ENCODE measurements at regions not wholly inside any gene's neighbourhood (a gene's known extent, or its start where the extent isn't known, plus 50 kb on each side); places are given as distances from the start of the nearest gene placed in this dataset.

- TF ChIP-seq E2F6 (IDR thresholded peaks at IDR 0.05; ENCODE audit: borderline replicate concordance in 1 of 2, extremely low read depth in 1 of 2, insufficient read depth in 1 of 2, insufficient read length in 1 of 2, low read depth in 1 of 2, low read length in 1 of 2, poor library complexity in 1 of 2, severe bottlenecking in 1 of 2) (no peak), IFI16 (CRISPR knock-in tag; IDR thresholded peaks at IDR 0.05) (no peak), TCF3 (CRISPR knock-in tag; IDR thresholded peaks at IDR 0.05) (no peak), SRSF9 (IDR thresholded peaks at IDR 0.05; ENCODE audit: borderline replicate concordance, low read depth, low read length) (no peak)
Observed at GRCh38 chr14:45400950-45401640, 148.1 kb upstream of the MIS18BP1 start (continued).

DNA sequence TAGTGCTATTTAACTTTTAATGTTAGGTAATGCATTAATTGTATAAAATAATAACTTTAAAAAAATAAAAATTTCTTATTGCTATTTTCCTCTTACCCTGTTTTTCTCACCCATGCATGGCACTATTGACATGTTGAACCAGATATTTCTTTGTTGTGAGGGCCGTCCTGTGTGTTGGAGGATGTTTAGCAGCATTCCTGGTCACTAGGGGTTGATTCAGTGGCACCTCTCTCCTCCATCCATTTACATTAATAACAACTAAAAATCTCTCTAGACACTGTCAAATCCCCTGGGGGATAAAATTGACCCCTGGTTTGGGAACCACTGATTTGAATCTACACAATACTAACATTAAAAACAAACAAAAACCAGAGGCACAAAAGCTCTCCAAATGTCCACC lies 147.5 kb upstream of the MIS18BP1 start:
- no peaks in the 10 kb centered on the region for H3K79me2 ChIP-seq (ENCODE audit: control insufficient read depth, insufficient read depth, low read length)
- BruUV-seq (replicated peaks) = no TSS peak
- H3K4me2 ChIP-seq (ENCODE audit: insufficient read depth, low read length) = no peak overlapping the region
- CTCF ChIA-PET (ENCODE audit: low intra/inter-chr PET ratio) = no interaction called here
- WGBS (ENCODE audit: insufficient coverage, low coverage, missing lambda C conversion rate) = 0% methylated on average over 1 of the region's 1 CpG
- no peak for ATAC-seq
- H3K9me1 ChIP-seq (ENCODE audit: control insufficient read depth, insufficient read depth, low read length) = no peaks in the 10 kb centered on the region
- no peaks in the 10 kb centered on the region for H3K9me3 ChIP-seq (replicated peaks; ENCODE audit: control insufficient read depth, insufficient read depth, low read depth, low read length)
- no peaks in the 10 kb centered on the region for H3K36me3 ChIP-seq (ENCODE audit: control insufficient read depth, insufficient read depth, low read length)
- DNase-seq (ENCODE audit: extremely low read depth in 1 of 4, low spot score in 3 of 4) = no peak
- in situ Hi-C loops (cut with MboI) (no loop called here), intact Hi-C loops (cut with micrococcal nuclease) (no loop called here)
- H4K20me1 ChIP-seq (replicated peaks; ENCODE audit: control insufficient read depth, insufficient read depth, low read length) = no peaks in the 10 kb centered on the region
- no peak overlapping the region for H2AFZ ChIP-seq (ENCODE audit: low read depth, low read length)
- TF ChIP-seq, protein P1, sequence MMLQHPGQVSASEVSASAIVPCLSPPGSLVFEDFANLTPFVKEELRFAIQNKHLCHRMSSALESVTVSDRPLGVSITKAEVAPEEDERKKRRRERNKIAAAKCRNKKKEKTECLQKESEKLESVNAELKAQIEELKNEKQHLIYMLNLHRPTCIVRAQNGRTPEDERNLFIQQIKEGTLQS (IDR thresholded peaks at IDR 0.05) = no peak
- TF ChIP-seq, protein P1 (CRISPR knock-in tag; conservative IDR thresholded peaks at IDR 0.05) = no peak
- TF ChIP-seq NFRKB (IDR thresholded peaks at IDR 0.05; ENCODE audit: low read depth) = no peak
- no peak for TF ChIP-seq TOE1 (IDR thresholded peaks at IDR 0.05; ENCODE audit: borderline replicate concordance)
- TF ChIP-seq TOE1 (CRISPR knock-in tag; IDR thresholded peaks at IDR 0.05; ENCODE audit: borderline replicate concordance, low read depth) = no peak
- TF ChIP-seq, protein P2, sequence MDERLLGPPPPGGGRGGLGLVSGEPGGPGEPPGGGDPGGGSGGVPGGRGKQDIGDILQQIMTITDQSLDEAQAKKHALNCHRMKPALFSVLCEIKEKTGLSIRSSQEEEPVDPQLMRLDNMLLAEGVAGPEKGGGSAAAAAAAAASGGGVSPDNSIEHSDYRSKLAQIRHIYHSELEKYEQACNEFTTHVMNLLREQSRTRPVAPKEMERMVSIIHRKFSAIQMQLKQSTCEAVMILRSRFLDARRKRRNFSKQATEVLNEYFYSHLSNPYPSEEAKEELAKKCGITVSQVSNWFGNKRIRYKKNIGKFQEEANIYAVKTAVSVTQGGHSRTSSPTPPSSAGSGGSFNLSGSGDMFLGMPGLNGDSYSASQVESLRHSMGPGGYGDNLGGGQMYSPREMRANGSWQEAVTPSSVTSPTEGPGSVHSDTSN (CRISPR knock-in tag; IDR thresholded peaks at IDR 0.05; ENCODE audit: low read depth) = no peak
- TF ChIP-seq, protein P2 (tag; conservative IDR thresholded peaks at IDR 0.05; ENCODE audit: low read depth) = no peak
- no peak for TF ChIP-seq ZNF780A (CRISPR knock-in tag; IDR thresholded peaks at IDR 0.05)
- TF ChIP-seq ZNF764 (CRISPR knock-in tag; IDR thresholded peaks at IDR 0.05; ENCODE audit: low read depth) = no peak
- no peak for TF ChIP-seq U2AF2 (optimal IDR thresholded peaks at IDR 0.05; ENCODE audit: low read depth, low read length)
- no peak for TF ChIP-seq CEBPG (CRISPR knock-in tag; IDR thresholded peaks at IDR 0.05)
- no peak for TF ChIP-seq CEBPG (tag; conservative IDR thresholded peaks at IDR 0.05 in 1 of 2, IDR thresholded peaks at IDR 0.05 in 1 of 2)
- no peaks in the 10 kb centered on the region for H3K4me1 ChIP-seq (replicated peaks in 1 of 2; ENCODE audit: control insufficient read depth in 2 of 2, insufficient read depth in 2 of 2, low read length in 2 of 2)
- H3K27me3 ChIP-seq (ENCODE audit: control insufficient read depth in 2 of 2, insufficient read depth in 2 of 2, low read length in 2 of 2) = no peaks in the 10 kb centered on the region
- H3K9ac ChIP-seq (ENCODE audit: insufficient read depth in 1 of 2, low read depth in 2 of 2, low read length in 2 of 2) = no peak overlapping the region
- no peak overlapping the region for H3K27ac ChIP-seq (ENCODE audit: extremely low read depth, low read depth, low read length)
- FAIRE-seq = no peak
- POLR2A ChIA-PET = no interaction called here
- no peak overlapping the region for H3K4me3 ChIP-seq
